HG02973 (cell line): ENCODE measurements at regions not wholly inside any gene's neighbourhood (a gene's known extent, or its start where the extent isn't known, plus 50 kb on each side); places are given as distances from the start of the nearest gene placed in this dataset.
"Not testable (repeated sequence)": the region's sequence is repeated elsewhere in the genome, so short reads cannot be mapped to it uniquely, and the experiment has no call there.

ENCODE experiments used
- ATAC-seq: cut with Tn5 transposase; IDR thresholded peaks from one replicate; pipeline ENCODE4 v1.9.1; 2021; ENCODE audit warnings: moderate library complexity; ENCODE audit not compliant: unreplicated experiment

DNA sequence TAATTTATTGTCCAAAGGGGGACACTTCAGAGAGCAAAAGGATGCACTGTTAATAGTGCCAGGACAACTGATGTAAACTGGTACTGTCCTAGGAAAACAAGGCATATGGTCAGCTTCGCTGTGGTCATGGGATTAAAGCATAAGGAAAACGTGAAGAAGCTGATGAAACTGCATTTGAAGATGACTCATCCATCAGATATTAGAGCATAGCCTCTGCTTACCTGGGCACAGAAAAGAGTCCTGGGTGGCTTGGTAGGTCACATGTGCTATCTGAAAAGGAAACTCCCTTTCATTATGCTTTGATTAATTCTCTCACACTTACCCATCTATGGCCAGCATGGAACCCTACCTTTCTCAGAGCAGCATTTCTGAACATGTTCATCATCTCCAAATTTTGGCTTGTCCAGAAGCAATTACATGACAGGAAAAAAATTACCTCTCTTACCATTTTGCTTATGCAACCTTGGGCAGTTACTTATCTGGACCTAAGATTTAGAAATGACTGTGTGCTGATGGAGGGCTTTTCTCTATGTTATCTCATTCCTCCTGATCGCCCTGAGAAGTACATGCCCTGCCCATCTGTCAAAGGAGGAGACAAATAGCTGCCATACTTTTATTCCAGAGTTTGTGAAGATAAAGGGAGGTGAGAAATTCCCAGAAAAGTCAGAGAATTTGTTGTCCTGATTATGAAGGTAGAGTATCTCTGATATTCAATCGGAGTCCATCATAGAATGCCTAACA is 275.3 kb upstream of the SLC14A2 start:
- ATAC-seq = no peak

DNA sequence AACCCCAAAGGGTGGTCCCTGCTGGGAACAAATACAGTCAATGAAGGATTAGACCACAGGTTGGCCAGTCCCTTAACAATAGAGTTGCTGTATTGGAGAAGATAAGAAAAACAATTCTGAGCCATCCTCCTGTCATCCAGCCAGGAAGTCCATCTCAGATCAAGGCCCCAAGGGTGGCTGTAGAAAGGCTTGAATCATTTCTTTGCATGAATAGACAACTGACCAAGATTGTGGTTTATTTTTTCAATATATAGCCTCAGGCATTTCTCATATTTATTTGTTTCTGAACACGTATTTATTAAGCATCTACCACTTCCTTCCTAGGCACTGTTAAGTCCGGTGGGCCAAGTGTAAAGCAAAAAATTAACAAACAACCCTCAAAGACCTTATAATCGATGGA is 274.4 kb upstream of the SLC14A2 start:
- ATAC-seq = no peak

DNA sequence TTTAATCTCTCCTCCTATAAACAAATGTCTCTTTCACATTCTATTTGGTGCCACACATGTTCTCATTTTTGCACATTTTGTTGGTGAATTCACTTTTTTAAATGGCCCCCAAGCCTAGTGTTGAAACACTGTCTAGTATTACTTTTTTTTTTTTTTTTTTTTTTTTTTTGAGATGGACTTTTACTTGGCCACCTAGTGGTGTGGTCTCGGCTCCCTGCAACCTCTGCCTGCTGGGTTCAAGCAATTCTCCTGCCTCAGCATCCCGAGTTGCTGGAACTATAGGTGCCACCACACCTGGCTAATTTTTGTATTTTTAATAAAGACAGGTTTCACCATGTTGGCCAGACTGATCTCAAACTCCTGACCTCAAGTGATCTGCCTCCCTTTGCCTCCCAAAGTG is 273.8 kb upstream of the SLC14A2 start:
- no peak for ATAC-seq

- ATAC-seq = no peak
Observed at GRCh38 chr18:45342166-45342565, 273.1 kb upstream of the SLC14A2 start.

- ATAC-seq = no peak
Observed at GRCh38 chr18:45342653-45343052, 272.6 kb upstream of the SLC14A2 start.

- no peak for ATAC-seq
Observed at GRCh38 chr18:45343365-45343764, 271.9 kb upstream of the SLC14A2 start.

DNA sequence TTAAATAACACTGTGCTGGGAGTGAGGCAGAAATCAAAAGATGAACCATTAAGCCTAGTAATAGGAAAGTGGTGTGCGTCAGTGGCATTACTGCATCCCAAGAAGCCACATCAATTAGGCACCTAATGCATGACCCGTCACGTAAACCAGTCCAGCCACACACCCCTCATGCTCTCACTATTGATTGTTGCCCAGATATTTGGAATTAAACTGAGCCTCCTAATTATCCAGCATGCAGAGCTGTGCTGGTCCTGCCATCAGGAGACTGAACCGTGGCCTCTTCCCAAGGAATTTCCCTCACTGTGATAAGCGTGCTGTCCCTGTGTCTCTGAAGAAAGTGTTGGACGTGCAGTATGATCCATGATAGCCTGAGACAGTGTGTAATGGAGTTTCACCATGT is 270.6 kb upstream of the SLC14A2 start:
- ATAC-seq = not testable (repeated sequence)

GRCh38 chr18:45349019-45349418 is 266.3 kb upstream of the SLC14A2 start:
- no peak for ATAC-seq

GRCh38 chr18:45349467-45349866 is 265.8 kb upstream of the SLC14A2 start:
- no peak for ATAC-seq

DNA sequence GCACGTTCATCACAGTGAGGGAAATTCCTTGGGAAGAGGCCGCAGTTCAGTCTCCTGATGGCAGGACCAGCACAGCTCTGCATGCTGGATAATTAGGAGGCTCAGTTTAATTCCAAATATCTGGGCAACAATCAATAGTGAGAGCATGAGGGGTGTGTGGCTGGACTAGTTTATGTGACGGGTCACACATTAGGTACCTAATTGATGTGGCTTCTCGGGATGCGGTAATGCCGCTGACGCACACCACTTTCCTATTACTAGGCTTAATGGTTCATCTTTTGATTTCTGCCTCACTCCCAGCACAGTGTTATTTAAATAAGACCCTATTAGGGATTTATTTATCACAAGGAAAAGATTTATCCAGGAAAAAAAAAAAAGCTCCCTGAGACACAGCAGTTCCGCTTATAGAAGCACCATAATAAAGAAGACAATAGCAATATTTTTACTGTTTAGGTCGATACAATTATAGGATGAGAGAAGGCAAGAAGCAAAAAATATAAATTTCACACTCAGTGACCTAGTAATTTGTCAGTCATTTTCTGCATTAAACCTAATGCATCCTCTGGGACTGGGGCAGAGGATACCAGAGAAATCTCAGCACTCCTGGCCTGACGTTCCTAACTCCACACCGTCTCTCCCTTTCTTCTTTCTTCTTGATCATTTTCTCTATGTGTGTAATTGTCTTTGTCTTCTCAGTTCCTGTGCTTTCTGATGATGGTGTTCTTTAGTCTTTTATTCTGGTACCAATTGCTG is 264.7 kb upstream of the SLC14A2 start:
- ATAC-seq = no peak

GRCh38 chr18:45352874-45353273 is 262.4 kb upstream of the SLC14A2 start:
- no peak for ATAC-seq

DNA sequence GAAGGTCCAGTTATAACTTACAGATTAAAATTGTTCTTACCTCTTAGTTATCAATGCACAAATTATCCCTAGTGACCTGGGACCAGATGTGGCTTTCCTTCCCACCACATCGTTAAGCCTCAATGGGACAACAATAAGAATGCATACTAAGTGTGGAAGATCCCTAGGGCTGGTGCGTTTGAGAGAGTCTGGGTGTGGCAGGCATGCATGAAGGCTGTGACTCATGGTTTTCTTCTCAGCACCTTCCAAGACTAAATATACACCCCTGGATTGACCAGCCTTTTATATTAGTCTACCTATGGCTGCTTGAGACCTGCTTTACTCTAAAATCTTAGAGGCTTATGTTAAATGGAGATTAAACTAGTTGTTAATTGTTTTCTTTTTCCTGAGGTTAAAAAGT is 261.7 kb upstream of the SLC14A2 start:
- ATAC-seq = no peak

DNA sequence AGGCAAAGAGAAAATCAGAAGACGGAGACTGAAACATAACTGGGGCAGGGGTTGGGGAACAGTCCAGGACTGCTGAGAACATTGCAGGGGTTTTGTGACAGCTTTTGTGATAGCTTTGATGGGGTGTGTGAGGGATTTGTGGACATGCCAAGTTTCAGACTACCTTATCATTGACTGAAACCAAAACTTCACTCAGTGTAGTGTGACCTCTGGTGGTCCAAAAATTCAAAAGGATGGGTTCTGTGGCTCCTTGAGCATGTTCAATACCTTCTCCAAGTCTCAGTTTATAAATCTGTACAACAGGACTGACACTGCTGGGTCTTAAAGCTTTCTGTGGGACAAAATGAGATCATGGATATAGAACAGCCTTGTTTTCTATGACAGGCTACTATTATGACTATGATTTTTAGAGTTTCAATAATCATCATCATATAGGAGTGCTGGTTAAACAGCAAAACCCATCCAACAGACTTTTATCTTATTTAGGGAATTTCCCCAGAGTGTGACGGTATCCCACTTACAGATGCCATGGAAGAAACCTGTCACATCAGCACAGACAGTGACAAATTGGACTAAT is 259.2 kb upstream of the SLC14A2 start:
- ATAC-seq = no peak

- ATAC-seq = no peak
Observed at GRCh38 chr18:45357686-45358470, 257.4 kb upstream of the SLC14A2 start.

DNA sequence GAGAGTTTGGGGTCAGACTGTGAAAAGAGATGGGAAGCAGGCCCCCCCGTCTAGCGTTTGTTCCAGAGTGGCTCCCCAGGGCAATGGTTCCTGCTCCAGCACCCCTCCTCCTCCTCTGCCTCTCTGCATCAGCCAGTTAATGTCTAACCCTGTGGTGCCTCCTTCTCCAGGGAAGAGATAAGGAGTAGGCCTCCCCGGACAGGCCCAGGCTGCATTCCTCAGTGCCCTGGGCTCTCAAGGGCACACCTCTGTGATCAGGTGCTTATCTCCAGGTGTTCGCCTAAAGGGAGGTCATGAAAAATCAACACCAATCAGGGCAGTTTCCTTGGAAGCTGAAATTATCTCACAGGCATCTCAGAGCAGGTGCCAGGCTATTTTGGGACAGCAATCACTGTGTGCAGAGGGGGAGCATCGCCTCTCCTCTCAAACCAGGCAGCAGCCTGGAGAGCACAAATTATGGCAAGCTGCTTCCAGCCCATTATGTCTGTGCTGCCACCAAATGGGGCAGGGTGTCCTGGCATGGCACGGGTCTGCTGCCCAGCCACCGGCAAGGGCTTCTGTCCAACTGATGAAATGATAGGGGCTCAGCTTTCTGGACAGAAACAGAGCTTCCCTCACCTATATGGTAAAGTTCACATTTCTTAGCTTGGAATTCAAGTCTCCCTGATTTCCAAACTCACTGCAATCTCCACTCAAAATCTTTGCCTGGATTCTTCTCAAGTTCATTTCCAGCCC is 255.8 kb upstream of the SLC14A2 start:
- ATAC-seq = no peak

DNA sequence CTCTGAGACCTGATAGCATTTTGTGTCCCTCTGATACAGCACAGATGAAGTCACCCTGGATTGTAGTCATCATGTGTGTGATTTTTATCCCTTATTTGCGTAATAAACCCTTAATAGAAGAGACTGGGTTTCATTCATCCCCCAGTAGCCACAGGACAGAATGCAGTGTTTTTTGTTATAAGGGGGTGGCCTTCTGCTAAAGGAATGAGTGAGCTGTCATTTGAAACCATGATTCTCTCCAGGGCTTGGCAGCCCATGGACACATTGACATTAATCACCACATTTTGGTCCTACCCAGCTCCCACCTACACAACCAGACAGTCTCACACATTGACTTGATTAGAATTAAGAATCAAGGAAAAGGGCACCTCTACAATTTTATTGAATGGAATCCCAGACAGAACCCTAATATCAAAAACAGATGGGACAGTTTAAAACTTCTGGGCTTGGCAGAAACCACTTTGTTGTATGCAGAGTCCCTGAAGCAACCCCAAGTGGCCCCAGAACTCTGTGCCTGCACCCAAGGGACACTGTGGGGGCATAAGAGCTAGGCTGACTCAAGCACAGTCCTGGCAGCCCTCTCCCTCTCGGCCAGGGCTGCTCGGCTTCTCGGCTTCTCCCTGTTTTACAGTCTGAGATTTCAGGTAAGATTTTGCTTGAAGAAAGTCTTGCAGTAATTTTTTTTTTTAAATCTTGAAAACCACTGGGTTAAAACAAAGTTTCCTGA is 254.0 kb upstream of the SLC14A2 start:
- ATAC-seq = no peak

DNA sequence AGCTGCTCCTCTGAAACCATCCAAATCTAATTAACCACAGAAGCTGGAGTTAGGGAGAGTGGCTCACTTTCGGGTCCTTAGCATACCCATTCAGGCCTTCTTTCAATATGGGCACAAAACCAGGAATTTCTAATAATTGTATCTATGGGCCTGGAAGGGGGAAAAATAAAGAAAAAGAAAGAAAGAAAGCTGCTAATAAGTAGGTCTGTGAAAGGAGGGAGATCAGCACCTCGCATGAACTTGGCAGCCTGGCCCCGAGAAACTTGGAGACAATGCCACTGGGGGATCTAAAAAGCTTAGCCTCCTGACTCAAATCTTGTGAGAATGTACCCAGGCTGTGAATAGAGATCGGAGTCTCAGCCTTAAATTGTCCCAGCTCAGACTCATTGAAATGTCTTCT is 252.1 kb upstream of the SLC14A2 start:
- ATAC-seq = no peak

DNA sequence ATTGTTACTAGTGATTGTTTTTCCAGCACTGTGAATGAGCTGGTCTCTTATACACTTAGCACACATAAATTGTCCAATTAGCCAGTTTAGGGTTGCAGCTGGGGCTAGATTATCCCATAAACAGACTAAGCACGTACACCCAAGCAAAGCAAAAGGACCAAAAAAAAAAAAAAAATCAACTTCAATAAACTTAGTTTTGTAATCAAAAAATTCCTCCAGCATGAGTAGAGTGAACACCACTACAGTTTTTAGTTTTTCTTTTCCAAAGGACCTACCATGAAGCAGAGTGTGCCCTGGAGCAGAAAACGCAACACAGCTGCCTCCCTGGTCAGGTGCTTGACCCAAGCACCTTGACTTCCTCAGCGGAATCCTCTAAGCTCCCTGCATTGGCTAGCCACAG is 249.4 kb upstream of the SLC14A2 start:
- ATAC-seq = no peak

DNA sequence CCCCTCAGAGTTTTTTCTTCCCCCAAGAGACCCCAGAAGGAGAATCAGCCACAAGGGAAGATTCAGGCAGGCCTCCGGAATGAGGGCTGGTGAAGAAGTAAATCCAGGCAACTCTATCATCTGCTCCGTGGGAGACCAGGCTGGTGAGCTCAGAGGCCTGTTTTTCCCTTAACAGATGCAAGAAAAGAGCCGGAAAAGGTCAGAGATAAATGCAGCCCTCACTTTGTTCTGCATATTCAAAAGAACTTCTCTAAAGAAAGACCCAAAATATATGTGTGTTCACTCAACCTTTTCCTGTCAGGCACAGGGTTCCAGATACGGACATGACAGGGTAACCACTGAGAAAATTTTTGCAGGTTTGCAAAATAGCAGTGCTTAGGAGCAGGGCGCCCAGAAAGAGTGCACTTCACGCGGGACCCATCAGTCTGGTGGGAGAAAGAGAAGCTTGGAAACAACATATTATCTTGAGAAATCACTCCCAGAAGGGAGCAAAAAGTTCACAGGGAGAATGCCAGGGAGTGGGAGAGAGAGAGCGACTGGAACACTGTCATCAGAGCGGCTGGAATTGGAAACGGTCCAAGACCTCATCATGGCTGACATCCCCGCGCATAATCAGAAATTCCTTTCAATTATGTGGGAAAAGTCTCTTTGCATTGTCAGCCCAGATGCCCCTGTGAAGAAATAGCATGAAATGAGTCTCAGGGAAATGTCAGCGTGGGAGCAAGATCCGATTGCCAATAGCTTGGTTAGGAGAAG is 244.8 kb upstream of the SLC14A2 start:
- no peak for ATAC-seq
